ENCODE measurements at regions not wholly inside any gene's neighbourhood (a gene's known extent, or its start where the extent isn't known, plus 50 kb on each side); places are given as distances from the start of the nearest gene placed in this dataset.

DNA sequence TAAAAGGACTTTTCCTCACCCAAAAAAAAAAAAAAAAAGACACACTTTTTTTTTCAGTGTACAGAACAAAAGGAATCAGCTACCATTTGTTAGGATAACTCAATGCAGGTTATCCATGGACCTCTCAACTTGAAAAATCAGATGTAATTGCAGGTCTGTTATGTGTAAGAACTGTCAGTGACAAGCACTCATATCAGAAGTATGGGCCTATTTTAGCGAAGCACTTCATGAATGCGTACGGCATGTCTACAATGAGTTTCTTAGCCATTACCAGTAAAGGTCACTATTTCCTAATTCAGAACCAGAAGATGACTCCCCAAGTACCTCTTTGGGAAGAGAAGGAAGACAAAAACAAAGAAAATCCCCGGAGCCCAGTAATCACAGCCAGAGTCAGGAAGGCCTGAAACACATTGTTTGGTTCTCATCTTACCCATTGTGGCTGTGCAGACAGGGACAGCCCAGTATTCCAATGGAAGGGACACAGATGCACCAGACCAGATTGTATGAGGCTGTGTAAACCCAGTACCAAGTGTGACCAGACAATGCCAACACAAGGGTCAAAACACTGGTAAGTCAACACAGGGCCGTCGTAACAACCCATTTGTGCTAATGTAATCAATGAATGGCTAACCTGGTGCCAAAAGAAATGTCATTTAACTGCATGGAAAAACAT, 188.0 kb downstream of the PMP22 start:
- no peaks in the 10 kb centered on the region for H3K4me1 Mint-ChIP-seq
- Histone ChIP-seq H3K27ac (ENCODE audit: low read length) (no peak overlapping the region), H3K9me3 (no peaks in the 10 kb centered on the region), H3K27me3 (replicated peaks in 1 of 2; ENCODE audit: control insufficient read depth in 2 of 2, extremely low read depth in 1 of 2, insufficient read depth in 2 of 2, low read length in 1 of 2) (no peaks in the 10 kb centered on the region), H3K36me3 (ENCODE audit: control insufficient read depth in 2 of 2, extremely low read depth in 1 of 2, insufficient read depth in 1 of 2, low read length in 1 of 2) (no peaks in the 10 kb centered on the region), H3K4me3 (ENCODE audit: control insufficient read depth in 1 of 2, extremely low read depth in 1 of 2, low read length in 1 of 2) (no peak overlapping the region), H3K4me1 (ENCODE audit: control insufficient read depth in 1 of 2, extremely low read depth in 1 of 2, insufficient read depth in 2 of 2, low read length in 2 of 2) (no peaks in the 10 kb centered on the region)
- no peaks in the 10 kb centered on the region for H3K9me3 Mint-ChIP-seq
- WGBS (ENCODE audit: insufficient coverage), result 84% methylated on average over 3 of the region's 6 CpGs
- ATAC-seq (replicated peaks in 1 of 4) (no peak), DNase-seq (no peak)
- peaks cover 5 to 21% of the 10 kb centered on the region in 2 donors for H3K27me3 Mint-ChIP-seq
- H3K4me3 Mint-ChIP-seq, result no peak overlapping the region
- no peak overlapping the region for H3K27ac Mint-ChIP-seq
- H3K36me3 Mint-ChIP-seq, result no peaks in the 10 kb centered on the region
- POLR2A ChIA-PET, result no interaction called here
- CTCF ChIA-PET, result interaction anchor here in 1 of 2 donors (0.6 kb wide), 1 partner anchor 9 kb away, joined by 4 read pairs; no protein-coding TSS in a partner anchor

DNA sequence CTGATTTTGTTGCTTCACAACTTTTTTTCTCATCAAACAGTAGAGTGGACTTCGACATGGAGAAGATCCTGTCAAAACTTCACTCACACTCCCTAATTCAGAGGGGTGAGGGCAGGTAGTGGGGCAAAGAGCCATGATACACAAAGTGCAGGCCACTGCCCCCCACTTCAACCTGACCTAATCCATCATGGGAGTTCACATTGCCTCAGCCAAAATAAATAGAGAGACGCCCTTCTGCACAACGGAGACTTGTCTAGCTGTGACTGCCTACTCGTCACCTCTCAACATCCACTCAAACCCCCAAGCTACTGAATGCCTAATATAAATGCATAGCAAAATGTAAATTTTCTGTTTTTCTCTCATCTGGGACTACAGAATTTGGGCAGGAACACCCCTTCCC, 213.2 kb downstream of the PMP22 start:
- no peak for ATAC-seq (replicated peaks in 1 of 4)
- no peaks in the 10 kb centered on the region for H3K9me3 ChIP-seq
- 87% methylated on average over 2 of the region's 4 CpGs for WGBS (ENCODE audit: insufficient coverage)
- no peaks in the 10 kb centered on the region for H3K4me1 Mint-ChIP-seq
- ChIA-PET POLR2A (no interaction called here), CTCF (no interaction called here)
- no peak overlapping the region for H3K4me3 ChIP-seq (ENCODE audit: control insufficient read depth in 1 of 2, extremely low read depth in 1 of 2, low read length in 1 of 2)
- no peaks in the 10 kb centered on the region for H3K36me3 Mint-ChIP-seq
- no peak overlapping the region for H3K4me3 Mint-ChIP-seq
- H3K27me3 ChIP-seq (replicated peaks in 1 of 2; ENCODE audit: control insufficient read depth in 2 of 2, extremely low read depth in 1 of 2, insufficient read depth in 2 of 2, low read length in 1 of 2), result peaks cover 0 to 3% of the 10 kb centered on the region in 2 experiments
- peaks cover 33 to 41% of the 10 kb centered on the region in 2 donors for H3K27me3 Mint-ChIP-seq
- no peaks in the 10 kb centered on the region for H3K4me1 ChIP-seq (ENCODE audit: control insufficient read depth in 1 of 2, extremely low read depth in 1 of 2, insufficient read depth in 2 of 2, low read length in 2 of 2)
- H3K9me3 Mint-ChIP-seq, result peaks cover 0 to 2% (median 0%) of the 10 kb centered on the region in 3 donors
- no peak overlapping the region for H3K27ac ChIP-seq (ENCODE audit: low read length)
- H3K36me3 ChIP-seq (ENCODE audit: control insufficient read depth in 2 of 2, extremely low read depth in 1 of 2, insufficient read depth in 1 of 2, low read length in 1 of 2), result no peaks in the 10 kb centered on the region
- no peak overlapping the region for H3K27ac Mint-ChIP-seq
- no peak for DNase-seq

DNA sequence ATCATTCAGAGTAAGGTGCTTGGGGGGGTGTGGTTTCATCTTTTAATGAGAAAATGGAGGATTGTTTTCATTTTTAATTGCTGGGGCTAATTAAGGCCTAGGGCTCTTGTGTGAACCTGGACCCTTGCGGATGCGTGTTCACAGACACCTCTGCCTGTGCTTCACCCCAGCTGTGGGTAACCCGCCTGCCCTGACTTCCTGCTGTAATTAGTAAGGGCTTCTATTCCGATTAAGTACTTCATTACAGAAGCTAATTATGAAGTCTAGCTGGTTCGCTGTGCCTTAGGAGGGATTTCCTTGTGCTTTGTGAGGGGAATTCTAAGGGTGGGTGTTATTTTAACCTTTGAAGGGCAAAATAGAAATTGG, 215.3 kb downstream of the PMP22 start:
- no peak for DNase-seq
- Mint-ChIP-seq H3K36me3 (no peaks in the 10 kb centered on the region), H3K4me1 (no peaks in the 10 kb centered on the region), H3K4me3 (no peak overlapping the region), H3K9me3 (peaks cover 0 to under 1% (median 0%) of the 10 kb centered on the region in 3 donors), H3K27me3 (peaks cover 33 to 38% of the 10 kb centered on the region in 2 donors), H3K27ac (no peak overlapping the region)
- Histone ChIP-seq H3K4me3 (ENCODE audit: control insufficient read depth in 1 of 2, extremely low read depth in 1 of 2, low read length in 1 of 2) (no peak overlapping the region), H3K27ac (ENCODE audit: low read length) (no peak overlapping the region), H3K4me1 (ENCODE audit: control insufficient read depth in 1 of 2, extremely low read depth in 1 of 2, insufficient read depth in 2 of 2, low read length in 2 of 2) (no peaks in the 10 kb centered on the region), H3K9me3 (no peaks in the 10 kb centered on the region), H3K27me3 (replicated peaks in 1 of 2; ENCODE audit: control insufficient read depth in 2 of 2, extremely low read depth in 1 of 2, insufficient read depth in 2 of 2, low read length in 1 of 2) (peaks cover 0 to 3% of the 10 kb centered on the region in 2 experiments), H3K36me3 (ENCODE audit: control insufficient read depth in 2 of 2, extremely low read depth in 1 of 2, insufficient read depth in 1 of 2, low read length in 1 of 2) (no peaks in the 10 kb centered on the region)
- CTCF ChIA-PET, result no interaction called here
- no CpG with 5 or more reads among the region's 5 CpGs for WGBS (ENCODE audit: insufficient coverage)
- POLR2A ChIA-PET, result no interaction called here
- no peak for ATAC-seq (replicated peaks in 1 of 4)

DNA sequence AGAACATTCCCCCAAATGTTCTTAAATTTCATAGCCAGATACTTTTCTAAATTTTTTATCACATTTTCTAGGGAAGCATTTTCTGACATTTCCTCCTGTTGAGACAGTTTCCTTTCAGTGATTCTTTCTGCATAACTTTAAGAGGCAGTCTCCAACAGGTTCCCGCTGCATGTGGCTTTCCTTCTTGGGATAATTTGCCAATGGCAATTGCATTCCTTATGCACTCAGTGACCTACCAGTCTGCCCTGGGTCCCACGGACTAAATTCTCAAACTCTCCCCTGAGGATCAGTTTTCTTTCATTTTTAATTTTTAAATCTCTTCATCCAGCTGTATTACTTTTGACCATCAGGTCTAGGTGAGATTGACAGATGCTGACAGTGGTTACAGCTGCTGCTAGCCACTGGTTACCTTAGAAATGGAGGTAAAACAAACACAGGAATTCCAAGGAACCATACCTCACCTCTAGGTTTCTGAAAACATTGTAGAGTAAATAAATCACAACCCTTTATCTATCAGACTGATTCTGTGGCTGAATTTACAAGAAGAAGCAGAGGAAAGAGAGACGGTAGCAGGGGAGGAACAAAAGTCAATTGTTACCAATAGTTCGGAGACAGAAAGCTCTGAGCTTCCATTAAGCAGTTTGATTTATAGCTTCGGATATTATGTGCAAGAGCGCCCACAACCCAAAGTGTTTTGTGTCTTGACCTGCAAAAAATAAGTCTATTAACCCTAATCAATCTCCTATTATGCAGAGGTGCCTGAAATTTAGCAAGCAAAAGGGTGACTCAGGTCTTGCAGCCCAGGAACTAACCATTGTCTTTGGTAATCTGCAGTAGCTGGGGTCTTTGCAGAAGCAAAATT, 216.0 kb downstream of the PMP22 start:
- H3K36me3 Mint-ChIP-seq, result no peaks in the 10 kb centered on the region
- H3K27ac Mint-ChIP-seq, result no peak overlapping the region
- ATAC-seq (replicated peaks in 1 of 4) (no peak), DNase-seq (no peak)
- Histone ChIP-seq H3K9me3 (no peaks in the 10 kb centered on the region), H3K4me1 (ENCODE audit: control insufficient read depth in 1 of 2, extremely low read depth in 1 of 2, insufficient read depth in 2 of 2, low read length in 2 of 2) (no peaks in the 10 kb centered on the region), H3K27ac (ENCODE audit: low read length) (no peak overlapping the region), H3K4me3 (ENCODE audit: control insufficient read depth in 1 of 2, extremely low read depth in 1 of 2, low read length in 1 of 2) (no peak overlapping the region), H3K27me3 (replicated peaks in 1 of 2; ENCODE audit: control insufficient read depth in 2 of 2, extremely low read depth in 1 of 2, insufficient read depth in 2 of 2, low read length in 1 of 2) (peaks cover 0 to 3% of the 10 kb centered on the region in 2 experiments), H3K36me3 (ENCODE audit: control insufficient read depth in 2 of 2, extremely low read depth in 1 of 2, insufficient read depth in 1 of 2, low read length in 1 of 2) (no peaks in the 10 kb centered on the region)
- H3K9me3 Mint-ChIP-seq, result no peaks in the 10 kb centered on the region
- peaks cover 33 to 38% of the 10 kb centered on the region in 2 donors for H3K27me3 Mint-ChIP-seq
- POLR2A ChIA-PET, result no interaction called here
- no peak overlapping the region for H3K4me3 Mint-ChIP-seq
- no peaks in the 10 kb centered on the region for H3K4me1 Mint-ChIP-seq
- CTCF ChIA-PET, result no interaction called here
- WGBS (ENCODE audit: insufficient coverage), result 48% methylated on average over 3 of the region's 6 CpGs

DNA sequence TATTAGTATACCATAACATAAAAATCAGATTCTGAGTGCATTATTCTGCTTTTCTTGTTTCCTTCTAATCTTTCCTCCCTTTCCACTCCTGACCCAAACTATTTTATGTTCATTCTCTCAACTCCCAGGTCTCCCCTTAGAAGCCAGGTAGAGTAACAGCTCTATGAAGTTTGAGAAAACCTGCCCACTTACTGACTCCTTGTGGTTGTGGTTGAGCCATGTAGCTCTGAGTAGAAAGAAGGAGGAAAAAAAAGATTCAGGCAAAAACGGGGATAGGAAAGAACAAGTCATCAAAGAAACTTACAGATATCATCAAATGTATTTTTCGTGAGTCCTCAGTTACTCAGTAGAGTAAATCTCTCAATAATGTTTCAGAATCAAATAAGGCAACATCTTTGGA, 216.7 kb downstream of the PMP22 start:
- ATAC-seq (replicated peaks in 1 of 4) (no peak), DNase-seq (no peak)
- Mint-ChIP-seq H3K4me1 (no peaks in the 10 kb centered on the region), H3K27me3 (peaks cover 31 to 32% of the 10 kb centered on the region in 2 donors), H3K27ac (no peak overlapping the region), H3K36me3 (no peaks in the 10 kb centered on the region), H3K4me3 (no peak overlapping the region), H3K9me3 (no peaks in the 10 kb centered on the region)
- peaks cover 0 to 3% of the 10 kb centered on the region in 2 experiments for H3K27me3 ChIP-seq (replicated peaks in 1 of 2; ENCODE audit: control insufficient read depth in 2 of 2, extremely low read depth in 1 of 2, insufficient read depth in 2 of 2, low read length in 1 of 2)
- H3K27ac ChIP-seq (ENCODE audit: low read length), result no peak overlapping the region
- H3K9me3 ChIP-seq, result no peaks in the 10 kb centered on the region
- H3K4me3 ChIP-seq (ENCODE audit: control insufficient read depth in 1 of 2, extremely low read depth in 1 of 2, low read length in 1 of 2), result no peak overlapping the region
- WGBS (ENCODE audit: insufficient coverage), result no CpG with 5 or more reads among the region's 2 CpGs
- ChIA-PET POLR2A (no interaction called here), CTCF (no interaction called here)
- H3K4me1 ChIP-seq (ENCODE audit: control insufficient read depth in 1 of 2, extremely low read depth in 1 of 2, insufficient read depth in 2 of 2, low read length in 2 of 2), result no peaks in the 10 kb centered on the region
- no peaks in the 10 kb centered on the region for H3K36me3 ChIP-seq (ENCODE audit: control insufficient read depth in 2 of 2, extremely low read depth in 1 of 2, insufficient read depth in 1 of 2, low read length in 1 of 2)

DNA sequence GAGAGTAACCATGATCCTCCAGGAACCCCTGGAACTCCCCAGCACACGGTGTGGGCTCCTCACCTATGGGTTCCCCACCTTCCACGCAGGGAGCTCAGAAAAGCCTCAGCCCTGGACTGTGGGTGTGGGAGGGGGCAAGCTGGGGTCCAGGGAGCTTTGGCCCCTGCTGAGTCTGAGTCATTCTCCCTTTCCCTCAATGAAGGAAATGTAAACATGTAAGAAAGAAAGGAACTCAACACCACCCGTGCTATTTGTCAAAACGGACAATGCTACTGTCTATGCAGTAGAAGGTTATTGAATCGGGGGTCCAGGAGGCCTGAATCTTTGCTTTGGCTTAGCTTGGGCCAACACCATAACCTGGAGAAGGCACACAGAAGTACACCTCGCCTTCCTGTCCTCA, 222.8 kb downstream of the PMP22 start:
- Mint-ChIP-seq H3K36me3 (no peaks in the 10 kb centered on the region), H3K4me3 (no peak overlapping the region), H3K27ac (no peak overlapping the region), H3K27me3 (peaks cover 0 to 2% of the 10 kb centered on the region in 2 donors), H3K4me1 (no peaks in the 10 kb centered on the region), H3K9me3 (no peaks in the 10 kb centered on the region)
- Histone ChIP-seq H3K4me3 (ENCODE audit: control insufficient read depth in 1 of 2, extremely low read depth in 1 of 2, low read length in 1 of 2) (no peak overlapping the region), H3K9me3 (no peaks in the 10 kb centered on the region), H3K27ac (ENCODE audit: low read length) (no peak overlapping the region), H3K4me1 (ENCODE audit: control insufficient read depth in 1 of 2, extremely low read depth in 1 of 2, insufficient read depth in 2 of 2, low read length in 2 of 2) (no peaks in the 10 kb centered on the region), H3K36me3 (ENCODE audit: control insufficient read depth in 2 of 2, extremely low read depth in 1 of 2, insufficient read depth in 1 of 2, low read length in 1 of 2) (no peaks in the 10 kb centered on the region), H3K27me3 (replicated peaks in 1 of 2; ENCODE audit: control insufficient read depth in 2 of 2, extremely low read depth in 1 of 2, insufficient read depth in 2 of 2, low read length in 1 of 2) (peaks cover 0 to 2% of the 10 kb centered on the region in 2 experiments)
- ATAC-seq (replicated peaks in 1 of 4) (no peak), DNase-seq (no peak)
- ChIA-PET CTCF (no interaction called here), POLR2A (no interaction called here)
- WGBS (ENCODE audit: insufficient coverage), result no CpG with 5 or more reads among the region's 6 CpGs

All from T-cell (primary cell).